Neural progenitor cell (in vitro differentiated cells): ENCODE measurements at regions not wholly inside any gene's neighbourhood (a gene's known extent, or its start where the extent isn't known, plus 50 kb on each side); places are given as distances from the start of the nearest gene placed in this dataset.

ENCODE experiments used
- CTCF ChIP-seq: fragments of 200-600 bp; sonication (generic); IDR thresholded peaks from 2 replicates; pipeline ENCODE4 v1.5.1; 2017; ENCODE audit warnings: antibody characterized with exemption, mild to moderate bottlenecking
- EZH2 ChIP-seq: fragments of 200-600 bp; sonication (generic); IDR thresholded peaks from 2 replicates; pipeline ENCODE4 v1.6.1; 2017; ENCODE audit warnings: antibody characterized with exemption, mild to moderate bottlenecking, moderate library complexity

- TF ChIP-seq CTCF, result no peak
- TF ChIP-seq EZH2, result no peak
Measured at GRCh38 chr10:47061776-47062175, 150.5 kb downstream of the PTPN20 start.
